RKO (cell line): ENCODE measurements at regions not wholly inside any gene's neighbourhood (a gene's known extent, or its start where the extent isn't known, plus 50 kb on each side); places are given as distances from the start of the nearest gene placed in this dataset.

ENCODE experiments used
- DNase-seq: peaks from one replicate; pipeline ENCODE4 v3.0.0-alpha.2; 2016; ENCODE audit warnings: low spot score

- DNase-seq = no peak
These were observed 162.3 kb downstream of the COX7C start for GRCh38 chr5:86780018-86780417.

- DNase-seq = no peak
These were observed 169.2 kb downstream of the COX7C start for GRCh38 chr5:86786955-86787354.

- no peak for DNase-seq
These were observed 177.9 kb downstream of the COX7C start for GRCh38 chr5:86795659-86796058.

- no peak for DNase-seq
These were observed 179.9 kb downstream of the COX7C start for GRCh38 chr5:86797677-86798076.

GRCh38 chr5:86806206-86806605 is 188.5 kb downstream of the COX7C start:
- DNase-seq = peak; percentile 20

GRCh38 chr5:86807046-86808031 is 189.6 kb downstream of the COX7C start:
- no peak for DNase-seq

GRCh38 chr5:86814315-86814714 is 196.6 kb downstream of the COX7C start:
- no peak for DNase-seq

- no peak for DNase-seq
These were observed 197.2 kb downstream of the COX7C start for GRCh38 chr5:86814907-86815306.

GRCh38 chr5:86824637-86825036 is 206.9 kb downstream of the COX7C start:
- no peak for DNase-seq

- DNase-seq = no peak
These were observed 213.4 kb downstream of the COX7C start for GRCh38 chr5:86831128-86831527.

- DNase-seq = no peak
These were observed 216.1 kb downstream of the COX7C start for GRCh38 chr5:86833868-86834267.

GRCh38 chr5:86837610-86838009 is 219.9 kb downstream of the COX7C start:
- DNase-seq = peak; percentile 18

- no peak for DNase-seq
These were observed 220.3 kb downstream of the COX7C start for GRCh38 chr5:86838083-86838482.

- DNase-seq = no peak
These were observed 223.4 kb downstream of the COX7C start for GRCh38 chr5:86841000-86841644.

GRCh38 chr5:86858442-86858841 is 240.7 kb downstream of the COX7C start:
- DNase-seq = no peak

GRCh38 chr5:86861512-86861911 is 243.8 kb downstream of the COX7C start:
- no peak for DNase-seq

GRCh38 chr5:86862093-86862492 is 244.4 kb downstream of the COX7C start:
- DNase-seq = no peak

GRCh38 chr5:86864051-86864450 is 246.3 kb downstream of the COX7C start:
- DNase-seq = no peak

- no peak for DNase-seq
These were observed 247.6 kb downstream of the COX7C start for GRCh38 chr5:86865256-86865785.

GRCh38 chr5:86866036-86866435 is 248.3 kb downstream of the COX7C start:
- DNase-seq = no peak

GRCh38 chr5:86869268-86869667 is 251.5 kb downstream of the COX7C start:
- DNase-seq = no peak

- DNase-seq = no peak
These were observed 257.8 kb downstream of the COX7C start for GRCh38 chr5:86875539-86875938.

GRCh38 chr5:86878250-86878649 is 260.5 kb downstream of the COX7C start:
- no peak for DNase-seq
